IMR-90 (cell line): ENCODE measurements at regions not wholly inside any gene's neighbourhood (a gene's known extent, or its start where the extent isn't known, plus 50 kb on each side); places are given as distances from the start of the nearest gene placed in this dataset.

Source experiments
- BHLHE40 ChIP-seq: fragments of 150-350 bp; IDR thresholded peaks from 2 replicates; pipeline ENCODE4 v1.6.1; 2016; ENCODE audit warnings: mild to moderate bottlenecking, low read depth, low read length
- CTCF ChIP-seq: conservative IDR thresholded peaks from 2 replicates; pipeline ENCODE4 v1.5.1; 2012; ENCODE audit warnings: mild to moderate bottlenecking, low read depth, low read length, improper control_type of control experiment
- MAFK ChIP-seq: IDR thresholded peaks from 2 replicates; pipeline ENCODE4 v1.6.1; 2012; ENCODE audit warnings: low read depth, low read length, improper control_type of control experiment
- MAZ ChIP-seq: IDR thresholded peaks from 2 replicates; pipeline ENCODE4 v1.6.1; 2012; ENCODE audit warnings: low read depth, mild to moderate bottlenecking, low read length, improper control_type of control experiment, moderate library complexity, borderline replicate concordance
- POLR2A ChIP-seq: IDR thresholded peaks from 2 replicates; pipeline ENCODE4 v1.6.1; 2012; ENCODE audit warnings: mild to moderate bottlenecking, low read depth, low read length
- RCOR1 ChIP-seq: IDR thresholded peaks from 2 replicates; pipeline ENCODE4 v1.6.1; 2012; ENCODE audit warnings: mild to moderate bottlenecking, low read length, improper control_type of control experiment; ENCODE audit not compliant: insufficient replicate concordance
- RFX5 ChIP-seq: IDR thresholded peaks from 2 replicates; pipeline ENCODE4 v1.8.0; 2012; ENCODE audit warnings: low read depth, mild to moderate bottlenecking, low read length, moderate library complexity
- USF2 ChIP-seq: fragments of 150-350 bp; IDR thresholded peaks from 2 replicates; pipeline ENCODE4 v1.6.1; 2017; ENCODE audit warnings: mild to moderate bottlenecking, antibody characterized with exemption, low read length, low read depth

- TF ChIP-seq MAZ = no peak
- TF ChIP-seq RFX5 = no peak
- TF ChIP-seq POLR2A = no peak
- TF ChIP-seq RCOR1 = no peak
- TF ChIP-seq CTCF = no peak
- no peak for TF ChIP-seq MAFK
- TF ChIP-seq USF2 = no peak
- TF ChIP-seq BHLHE40 = no peak
Measured at GRCh38 chr11:134925432-134925831, 513.4 kb upstream of the B3GAT1 start.
